Hepatocyte (in vitro differentiated cells): ENCODE measurements at regions not wholly inside any gene's neighbourhood (a gene's known extent, or its start where the extent isn't known, plus 50 kb on each side); places are given as distances from the start of the nearest gene placed in this dataset.

Experiments
- CTCF ChIP-seq: fragments of 200-600 bp; sonication (generic); IDR thresholded peaks from 2 replicates; pipeline ENCODE4 v1.5.1; 2016; ENCODE audit warnings: antibody characterized with exemption, mild to moderate bottlenecking; ENCODE audit not compliant: poor library complexity
- EZH2phosphoT487 ChIP-seq: fragments of 200-600 bp; sonication (generic); IDR thresholded peaks from one replicate; pipeline ENCODE4 v1.6.1; 2018; ENCODE audit warnings: antibody characterized with exemption, mild to moderate bottlenecking, low read depth, moderate library complexity; ENCODE audit not compliant: unreplicated experiment, severe bottlenecking

GRCh38 chr6:4656106-4656505 lies 120.1 kb upstream of the CDYL start:
- TF ChIP-seq CTCF (no peak), EZH2phosphoT487 (no peak)
